ENCODE measurements at regions not wholly inside any gene's neighbourhood (a gene's known extent, or its start where the extent isn't known, plus 50 kb on each side); places are given as distances from the start of the nearest gene placed in this dataset.

DNA sequence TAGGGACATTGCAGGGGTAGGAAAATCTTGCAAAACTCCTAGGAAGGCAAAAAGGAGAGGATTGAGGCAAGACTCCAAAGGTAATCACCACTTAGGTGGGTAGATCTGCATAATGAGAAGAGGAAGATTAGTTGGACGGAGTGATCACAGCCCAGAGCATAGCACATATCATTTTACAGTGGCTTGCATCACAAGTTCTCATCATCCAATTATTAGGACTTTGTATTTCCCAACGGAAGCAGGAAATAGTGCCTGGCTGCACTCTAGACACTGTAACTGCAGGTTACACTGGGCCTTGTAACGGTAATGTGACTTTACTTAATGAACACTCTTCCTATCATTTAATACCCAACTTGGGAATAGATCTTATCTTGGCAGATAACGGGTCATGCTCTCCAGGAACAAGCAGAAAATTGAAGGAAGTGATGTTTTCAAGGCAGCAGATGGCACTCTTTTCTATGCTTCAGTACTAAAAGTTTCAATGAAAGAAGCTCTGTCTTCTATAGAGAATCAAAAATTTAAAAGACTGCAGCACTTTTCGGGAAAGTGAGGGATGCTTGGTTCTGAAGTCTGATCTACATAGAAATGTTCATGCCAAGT lies 101.9 kb upstream of the KCNMB2 start:
- peak; percentile 53 for DNase-seq (ENCODE audit: low spot score)

DNA sequence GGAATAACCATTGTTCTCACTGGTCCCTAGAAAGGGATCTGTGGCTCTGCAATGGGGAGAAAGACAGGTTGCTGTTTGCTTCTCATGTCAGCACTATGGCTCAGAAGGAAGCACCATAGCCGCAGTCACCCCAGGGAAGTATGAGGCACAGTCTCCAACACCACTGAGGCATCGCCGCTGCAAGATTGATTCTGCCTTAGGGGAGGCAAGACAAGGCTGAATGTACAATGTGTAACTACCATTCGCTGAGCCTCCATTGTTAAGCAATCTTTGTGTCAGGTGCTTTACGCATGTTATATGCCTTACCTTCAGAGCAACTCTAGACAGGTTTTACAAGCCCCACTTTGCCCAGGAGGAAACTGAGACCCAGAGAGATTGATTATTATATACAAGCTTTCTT lies 100.7 kb upstream of the KCNMB2 start:
- no peak for DNase-seq (ENCODE audit: low spot score)

DNA sequence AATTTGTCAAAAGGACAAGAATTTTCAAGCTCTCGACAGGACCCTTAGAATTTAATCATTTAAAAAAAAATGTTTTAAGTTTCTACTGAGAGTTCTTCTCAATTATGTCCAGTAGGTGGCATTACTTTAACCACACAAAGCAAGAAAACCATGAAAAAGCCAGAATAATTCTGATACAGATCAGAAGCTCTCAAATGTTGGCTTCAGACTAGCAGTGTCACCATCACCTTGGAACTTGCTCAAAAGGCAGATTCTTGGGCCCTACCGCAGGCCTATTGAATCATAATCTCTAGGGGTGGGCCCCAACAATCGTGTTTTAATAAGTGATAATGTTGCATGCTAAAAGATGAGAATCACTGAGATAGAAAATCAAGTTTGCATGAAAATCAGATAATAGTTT lies 99.5 kb upstream of the KCNMB2 start:
- DNase-seq (ENCODE audit: low spot score) = peak; percentile 56

DNA sequence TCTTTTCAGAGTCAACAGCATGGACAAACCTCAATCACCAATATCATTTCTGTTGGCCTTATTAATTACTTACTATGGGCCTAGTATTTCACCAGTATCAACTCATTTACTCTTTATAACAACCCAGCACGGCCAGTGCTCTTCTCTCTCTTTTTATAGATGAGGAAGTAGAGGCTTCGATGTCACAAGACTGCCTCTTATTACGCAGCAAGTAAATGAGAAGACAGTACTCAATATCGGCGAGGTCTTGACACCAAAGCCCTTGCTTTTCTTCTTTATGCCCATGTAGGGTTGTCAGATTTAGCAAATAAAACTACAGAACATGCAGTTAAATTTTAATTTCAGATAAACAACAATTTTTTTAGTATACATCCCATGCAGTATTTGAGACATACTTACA lies 99.0 kb upstream of the KCNMB2 start:
- no peak for DNase-seq (ENCODE audit: low spot score)

DNA sequence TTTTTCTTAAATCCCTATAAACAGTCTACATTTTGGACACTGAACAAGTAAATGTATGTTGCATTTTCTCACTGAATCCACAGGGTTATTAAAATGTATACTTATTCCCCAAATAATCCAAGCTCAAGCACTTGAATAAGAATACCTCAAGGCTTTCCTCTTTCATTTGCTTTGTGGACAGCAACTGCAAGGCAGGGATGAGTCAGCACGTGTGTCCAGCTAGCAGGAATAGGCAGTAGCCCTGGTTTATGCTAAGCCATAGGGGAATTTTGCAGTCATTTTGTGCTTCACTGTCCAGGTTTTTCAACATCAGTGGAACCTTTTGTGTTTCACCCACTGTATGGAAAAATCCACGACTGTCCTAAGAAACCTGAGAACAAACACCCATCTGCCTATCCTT lies 96.7 kb upstream of the KCNMB2 start:
- no peak for DNase-seq (ENCODE audit: low spot score)

DNA sequence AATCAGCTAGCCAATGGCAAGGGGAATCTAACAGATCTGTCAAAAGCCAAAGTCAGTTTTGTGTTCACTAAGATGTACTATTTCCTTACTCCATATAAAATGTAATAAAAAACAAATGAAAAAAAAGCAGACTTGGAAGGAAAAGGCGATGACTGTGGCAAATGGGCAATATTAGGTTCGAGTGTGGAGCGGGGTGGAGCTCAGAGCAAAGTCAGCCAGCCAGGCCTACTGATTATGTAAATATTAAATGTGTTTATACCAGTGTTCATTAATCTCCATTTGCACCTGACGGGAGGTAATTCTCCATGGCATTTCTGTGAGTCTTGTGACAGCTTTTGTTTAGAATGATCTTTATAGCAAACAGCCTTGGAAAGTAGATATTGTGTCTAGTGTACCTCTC lies 96.2 kb upstream of the KCNMB2 start:
- no peak for DNase-seq (ENCODE audit: low spot score)

DNA sequence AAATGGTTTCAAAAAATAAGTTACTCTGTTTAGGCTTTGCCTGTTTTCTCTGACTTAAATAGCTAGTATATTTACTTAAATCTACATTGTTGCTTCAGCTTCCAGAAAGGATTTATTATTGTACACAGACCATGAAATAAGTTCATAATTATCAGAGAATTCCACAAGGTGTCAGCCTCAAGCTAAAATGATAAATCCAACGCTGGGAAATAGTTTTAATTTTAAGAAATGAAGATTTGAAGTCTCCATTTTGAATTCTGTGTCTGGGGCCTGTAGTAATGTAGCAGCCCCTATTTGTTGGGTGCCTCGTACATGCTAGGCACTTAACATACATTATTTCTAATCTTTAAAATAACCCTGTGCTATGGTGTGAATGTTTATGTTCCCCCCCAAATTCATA lies 92.6 kb upstream of the KCNMB2 start:
- DNase-seq (ENCODE audit: low spot score) = no peak

DNA sequence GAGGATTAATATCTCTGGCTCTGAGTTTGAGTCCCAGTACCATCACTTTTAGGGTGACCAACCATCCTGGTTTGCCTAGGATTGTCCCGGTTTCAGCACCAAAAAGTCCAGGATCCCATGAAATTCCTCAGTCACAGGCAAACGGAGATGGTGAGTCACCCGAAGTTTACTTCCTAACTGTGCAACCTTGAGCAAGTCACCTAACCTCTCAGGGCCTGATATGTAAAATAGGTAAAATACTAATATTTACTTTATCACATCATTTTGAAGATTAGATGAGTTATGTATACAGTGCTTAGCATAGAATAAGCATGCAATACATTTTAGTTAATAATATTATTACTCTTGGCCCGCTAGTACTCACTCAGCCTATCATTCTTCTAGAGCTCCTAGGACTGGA lies 91.1 kb upstream of the KCNMB2 start:
- DNase-seq (ENCODE audit: low spot score) = no peak

DNA sequence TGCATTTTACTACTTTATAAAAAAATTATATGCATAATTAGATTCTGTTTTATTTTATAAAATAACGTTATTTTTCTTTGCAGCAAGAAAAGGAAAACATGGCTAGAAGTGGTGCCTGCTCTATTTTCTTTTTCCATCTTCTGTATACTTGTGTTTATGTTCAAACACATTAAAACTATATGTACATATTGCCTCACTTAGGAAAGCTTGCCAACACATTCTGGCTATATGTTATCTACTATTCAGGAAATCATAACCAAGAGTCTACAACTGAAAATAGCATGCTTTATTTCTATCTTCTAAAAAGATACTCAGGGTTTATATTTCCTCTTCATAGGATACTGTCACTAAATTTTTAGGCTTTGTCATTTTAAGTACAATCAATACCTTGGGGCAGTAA lies 90.2 kb upstream of the KCNMB2 start:
- DNase-seq (ENCODE audit: low spot score) = no peak

DNA sequence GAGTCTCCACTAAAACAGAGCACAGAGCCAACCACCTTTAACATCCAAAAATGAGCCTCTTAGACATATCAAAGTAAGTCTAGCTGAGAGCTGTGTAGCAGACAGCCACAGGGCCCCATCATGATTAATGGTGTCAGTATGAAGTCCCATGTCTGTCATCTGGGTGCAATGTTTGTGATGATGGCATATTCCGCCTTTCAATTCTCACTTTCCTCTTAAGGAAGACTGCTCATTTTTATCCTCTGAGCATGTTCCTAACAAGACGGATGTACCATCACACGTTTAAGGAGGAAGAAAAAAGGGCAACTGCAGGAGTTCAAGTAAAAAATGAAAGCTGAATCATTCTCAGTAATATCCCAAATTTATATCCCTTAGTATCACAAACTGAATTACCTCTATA lies 85.8 kb upstream of the KCNMB2 start:
- DNase-seq (ENCODE audit: low spot score) = no peak

DNA sequence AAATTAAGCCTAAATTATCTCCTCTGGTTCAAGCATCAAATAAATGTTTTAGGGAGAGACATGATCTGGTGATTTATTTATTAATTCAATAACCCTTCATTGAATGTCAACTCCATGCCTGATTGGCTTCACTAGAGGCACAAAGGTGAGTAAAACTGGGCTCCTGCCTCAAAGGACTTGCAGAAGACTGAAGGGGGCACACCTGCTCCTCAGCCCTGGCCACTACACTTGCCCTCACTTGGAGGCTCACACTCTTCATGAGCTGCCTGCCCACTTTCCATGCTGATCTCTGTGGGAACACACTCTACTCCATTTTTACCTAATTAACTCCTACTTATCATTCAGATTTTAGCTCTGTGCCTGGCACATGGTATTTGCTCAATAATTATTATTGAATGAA lies 84.4 kb upstream of the KCNMB2 start:
- no peak for DNase-seq (ENCODE audit: low spot score)

DNA sequence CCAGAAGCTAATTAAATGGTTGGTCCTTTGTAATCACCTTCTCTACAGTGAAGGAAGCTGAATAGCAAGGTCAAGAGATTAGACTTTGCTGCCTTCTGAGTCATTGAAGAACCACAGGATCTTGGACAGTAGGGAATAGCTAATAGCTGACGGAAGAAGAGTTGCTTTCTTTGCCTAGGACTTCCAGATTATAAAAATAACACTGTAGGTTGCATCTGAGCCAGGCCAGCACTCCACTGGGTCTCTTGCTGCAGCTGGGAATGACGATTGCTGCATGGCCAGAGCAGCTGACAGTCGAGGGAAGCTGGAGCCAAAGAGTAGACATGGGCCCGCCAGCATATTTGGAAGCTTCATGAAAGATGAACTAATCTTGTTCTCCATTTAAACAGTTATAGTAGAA lies 81.5 kb upstream of the KCNMB2 start:
- no peak for DNase-seq (ENCODE audit: low spot score)

DNA sequence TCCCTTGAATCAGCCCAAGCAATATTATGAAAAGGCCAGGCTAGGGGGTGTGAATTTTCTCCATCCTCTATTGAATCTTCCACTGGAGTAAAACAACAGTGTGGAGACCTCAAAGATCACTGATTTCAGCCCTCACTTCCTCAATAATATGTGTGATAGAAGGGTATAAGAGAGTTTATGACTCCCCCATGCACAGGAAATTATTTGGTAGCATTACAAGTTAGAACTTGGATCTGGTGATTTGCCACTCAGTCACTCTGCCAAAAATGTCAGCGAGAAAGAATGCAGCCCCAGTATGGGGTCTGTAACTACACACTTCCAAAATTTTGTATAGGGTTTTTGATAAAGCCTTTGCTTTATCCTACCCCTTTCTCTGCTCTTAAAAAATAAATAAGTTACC lies 81.0 kb upstream of the KCNMB2 start:
- DNase-seq (ENCODE audit: low spot score) = no peak

DNA sequence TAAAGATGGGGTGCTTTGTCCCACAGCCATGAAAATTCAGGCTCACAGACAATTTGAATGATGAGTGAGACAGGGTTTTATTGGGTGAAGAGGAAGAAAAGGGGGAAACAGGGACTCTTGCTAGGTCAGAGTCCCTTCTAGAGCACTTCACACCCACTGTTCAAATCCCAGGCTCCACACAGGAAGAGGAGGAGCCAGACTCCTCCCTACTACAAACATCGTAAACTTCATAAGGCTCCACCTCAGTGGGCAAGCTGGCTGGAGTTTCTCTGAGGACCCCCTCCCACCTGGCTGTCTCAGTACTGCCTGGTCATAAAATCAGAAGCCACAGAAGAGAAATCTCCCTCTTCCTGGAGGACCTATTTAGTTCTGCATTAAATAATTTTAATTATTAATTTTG lies 80.3 kb upstream of the KCNMB2 start:
- DNase-seq (ENCODE audit: low spot score) = no peak

DNA sequence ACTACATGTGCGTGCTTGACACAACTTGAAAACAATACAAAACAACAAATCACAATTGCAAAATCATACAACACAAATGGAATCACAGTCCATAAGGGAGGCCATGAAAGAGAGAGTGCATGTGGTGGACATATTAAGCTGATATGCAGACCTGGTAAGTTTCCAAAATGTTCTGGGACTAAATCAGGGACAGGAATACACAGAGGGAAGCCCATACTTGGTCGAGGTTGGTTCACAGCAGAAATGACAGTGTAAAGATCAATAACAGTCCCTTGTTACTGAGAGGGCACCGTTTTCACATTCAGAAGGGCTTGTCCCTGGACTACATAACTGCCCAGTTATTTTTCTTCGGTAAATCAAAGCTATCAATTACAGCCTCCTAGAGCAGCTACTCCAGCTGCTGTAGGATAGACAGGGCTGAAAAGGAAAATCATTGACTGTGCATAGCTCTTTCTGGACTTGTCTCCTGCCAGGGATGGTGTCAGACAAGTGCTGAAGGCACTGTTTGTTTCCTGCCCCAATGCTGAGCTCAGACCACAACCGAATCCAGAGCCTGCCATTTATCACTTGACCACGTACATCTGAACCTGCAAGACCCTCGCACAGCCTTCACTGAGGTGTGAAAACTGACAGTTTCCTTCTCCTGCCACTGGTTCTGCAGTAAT lies 79.5 kb upstream of the KCNMB2 start:
- DNase-seq (ENCODE audit: low spot score) = peak; percentile 20

DNA sequence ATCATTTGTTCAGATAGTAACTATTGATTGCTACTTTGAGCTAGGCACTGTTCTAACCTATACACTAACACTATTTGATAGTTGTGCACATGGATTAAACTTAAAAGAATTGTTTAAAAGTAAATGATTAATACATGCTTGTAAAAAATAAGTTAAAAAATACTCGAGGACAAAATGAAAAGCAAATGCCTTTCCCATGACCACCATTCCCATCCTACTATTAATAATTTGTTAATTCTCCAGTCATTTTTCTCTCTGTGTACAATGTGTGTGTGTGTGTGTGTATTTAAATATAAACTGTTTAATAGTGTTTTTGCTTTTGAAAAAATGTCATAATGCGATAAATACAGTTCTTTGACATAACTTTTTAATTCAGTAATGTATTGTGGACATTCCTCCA lies 78.7 kb upstream of the KCNMB2 start:
- DNase-seq (ENCODE audit: low spot score) = no peak

DNA sequence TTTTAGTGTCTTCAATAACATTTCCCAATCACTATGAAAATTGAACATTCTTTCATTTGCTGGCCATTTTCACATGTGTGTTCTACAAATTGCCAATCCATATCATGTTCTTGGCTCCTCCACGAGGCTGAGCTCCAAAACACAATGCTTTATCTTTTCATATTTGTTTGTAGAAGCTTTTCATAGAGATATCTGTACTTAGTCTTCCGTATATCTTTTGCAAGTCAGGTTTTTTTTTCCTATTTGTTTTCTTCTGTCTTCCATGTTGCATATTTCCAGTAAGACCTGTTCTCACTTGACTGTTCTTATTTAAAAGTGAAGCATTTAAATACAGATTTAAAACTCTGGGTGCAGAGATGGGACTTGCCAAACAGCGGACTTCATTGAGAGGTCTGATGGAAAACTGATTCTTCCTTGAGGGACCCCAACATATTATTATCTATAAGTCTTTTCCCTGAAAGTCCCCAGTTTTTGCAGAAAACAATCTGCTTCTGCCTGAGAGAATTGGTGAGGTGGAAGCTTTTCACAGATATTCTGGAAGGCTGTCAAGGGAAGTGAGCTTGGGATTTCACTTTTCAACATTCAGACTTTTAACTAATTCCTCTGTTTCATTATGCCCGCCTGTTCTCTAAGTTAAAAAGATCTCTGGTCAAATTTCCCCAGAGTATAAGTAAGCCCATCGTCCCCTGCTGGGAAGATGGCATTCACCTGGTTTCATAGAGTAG lies 77.8 kb upstream of the KCNMB2 start:
- no peak for DNase-seq (ENCODE audit: low spot score)

DNA sequence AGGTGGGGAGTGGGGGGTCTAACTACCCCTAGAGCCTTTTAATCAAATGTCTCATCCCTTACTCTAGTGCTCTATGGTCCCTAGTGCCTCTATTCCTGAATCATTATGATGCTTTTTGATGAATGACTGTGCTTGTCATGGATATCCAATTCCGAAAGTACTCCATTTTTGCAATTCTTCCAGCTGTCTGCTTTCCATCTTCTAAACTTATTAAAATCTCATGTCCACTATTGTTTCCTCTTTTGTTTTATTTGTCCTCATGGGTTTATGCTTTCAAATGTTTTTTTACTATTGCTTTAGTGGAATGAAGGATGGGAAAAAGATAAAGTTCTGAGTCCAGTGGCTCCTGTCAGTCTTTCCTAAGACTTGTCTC lies 77.2 kb upstream of the KCNMB2 start:
- no peak for DNase-seq (ENCODE audit: low spot score)

DNA sequence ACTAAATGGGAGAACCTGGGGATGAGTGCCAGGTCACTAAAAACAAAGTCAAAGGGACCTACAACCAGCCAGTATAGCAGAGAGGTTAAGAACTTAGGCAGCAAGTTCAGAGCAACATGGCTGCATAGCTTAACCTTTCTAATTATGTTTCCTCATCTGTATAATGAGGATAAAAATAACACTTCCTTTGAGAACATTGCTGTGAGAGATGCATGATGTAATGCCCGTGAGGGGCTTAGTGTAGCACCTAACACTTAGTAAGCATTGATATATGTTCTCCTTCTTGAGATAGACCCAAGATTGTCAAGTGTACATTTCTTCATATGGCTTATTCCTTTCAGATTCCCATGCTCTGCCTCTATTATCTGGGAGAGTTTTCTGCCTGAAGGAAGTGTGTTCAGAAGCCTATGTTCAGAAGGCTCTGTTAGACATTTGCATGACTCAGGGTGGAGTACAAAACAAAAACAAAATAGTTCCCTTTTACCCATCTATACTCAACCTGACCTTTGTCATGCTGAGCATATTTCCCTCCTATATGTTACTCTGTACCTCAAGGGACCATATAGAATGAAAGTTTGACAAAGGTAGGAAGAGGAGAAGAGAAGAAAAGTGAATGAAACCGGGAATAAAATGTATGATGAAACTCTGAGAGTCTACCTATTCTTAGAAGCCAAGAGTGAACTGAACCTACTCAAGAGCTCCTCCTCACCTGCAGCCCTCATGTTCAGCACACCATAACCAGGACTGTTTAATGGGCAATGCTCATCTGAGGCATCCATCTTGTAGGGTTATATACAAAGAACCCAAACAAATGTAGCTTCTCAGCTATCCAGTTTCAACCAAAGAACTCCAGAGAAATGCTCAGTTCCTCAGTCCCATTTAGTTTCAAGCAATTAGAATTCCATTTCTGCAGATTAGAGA lies 70.7 kb upstream of the KCNMB2 start:
- DNase-seq (ENCODE audit: low spot score) = no peak

DNA sequence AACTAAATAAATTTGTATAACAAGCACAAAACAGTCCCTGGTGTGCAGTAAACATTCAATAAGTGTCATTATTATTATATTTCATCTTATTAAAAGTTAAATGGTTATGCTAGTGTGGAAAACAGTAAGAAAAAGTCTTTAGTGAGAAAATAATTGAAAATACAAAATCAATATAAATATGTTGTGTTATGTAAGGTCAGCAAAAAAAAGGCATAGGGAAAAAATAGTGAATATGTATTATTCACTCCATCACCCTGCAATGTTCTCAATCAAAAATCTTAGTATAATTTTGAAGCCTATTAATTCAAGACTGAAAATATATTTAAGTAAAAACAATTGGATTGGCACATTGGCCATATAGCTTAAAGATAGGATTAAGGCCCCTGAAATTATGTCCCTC lies 63.3 kb upstream of the KCNMB2 start:
- no peak for DNase-seq (ENCODE audit: low spot score)

DNA sequence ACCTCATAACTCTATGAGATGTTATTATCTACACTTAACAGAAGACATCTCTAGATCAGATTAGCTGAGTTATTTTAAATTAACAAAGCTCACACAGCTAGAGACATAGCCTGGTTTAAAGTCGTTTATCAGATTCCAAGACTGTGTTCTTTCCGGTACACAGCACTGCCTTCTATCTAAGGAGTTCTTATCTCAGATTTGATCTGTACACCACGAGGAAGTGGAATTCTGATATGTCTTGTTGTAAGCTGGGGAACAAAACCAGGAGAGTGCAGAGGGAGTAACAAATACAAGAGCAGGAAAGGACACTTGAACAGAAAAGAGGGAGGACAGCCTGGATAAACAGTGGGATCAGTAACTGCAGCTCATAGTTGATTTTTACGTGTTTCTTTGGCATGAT lies 61.7 kb upstream of the KCNMB2 start:
- peak; percentile 56 for DNase-seq (ENCODE audit: low spot score)

DNA sequence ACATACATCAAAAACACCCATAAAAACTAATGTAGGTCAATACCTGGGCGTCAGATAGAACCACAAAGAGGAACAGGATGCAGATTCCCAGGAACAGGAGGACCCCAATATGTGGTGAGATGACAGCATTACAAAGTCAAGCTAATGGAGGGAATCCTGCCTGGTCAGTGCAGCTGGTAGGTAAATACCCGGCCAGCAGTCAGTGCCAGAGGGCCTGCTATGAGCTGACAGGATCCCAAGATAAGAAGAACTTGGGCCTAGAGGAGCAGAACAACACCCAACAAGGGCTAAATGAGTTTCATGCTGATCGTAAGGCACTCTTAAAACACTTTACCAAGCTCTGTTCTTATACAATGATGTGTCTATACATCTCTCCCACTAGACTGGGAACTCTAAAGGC lies 61.2 kb upstream of the KCNMB2 start:
- peak; percentile 13 for DNase-seq (ENCODE audit: low spot score)
